Stimulated activated CD4-positive, alpha-beta T cell treated with anti-CD3 and anti-CD28 coated beads, Interleukin-1b, Interleukin-23, amount 100 ng/mL, for 48 hours (primary cell): ENCODE measurements at regions not wholly inside any gene's neighbourhood (a gene's known extent, or its start where the extent isn't known, plus 50 kb on each side); places are given as distances from the start of the nearest gene placed in this dataset.
"Not testable (repeated sequence)": the region's sequence is repeated elsewhere in the genome, so short reads cannot be mapped to it uniquely, and the experiment has no call there.

Experiments
- DNase-seq: peaks from one replicate; pipeline ENCODE4 v3.0.0-alpha.2; 2020

DNA sequence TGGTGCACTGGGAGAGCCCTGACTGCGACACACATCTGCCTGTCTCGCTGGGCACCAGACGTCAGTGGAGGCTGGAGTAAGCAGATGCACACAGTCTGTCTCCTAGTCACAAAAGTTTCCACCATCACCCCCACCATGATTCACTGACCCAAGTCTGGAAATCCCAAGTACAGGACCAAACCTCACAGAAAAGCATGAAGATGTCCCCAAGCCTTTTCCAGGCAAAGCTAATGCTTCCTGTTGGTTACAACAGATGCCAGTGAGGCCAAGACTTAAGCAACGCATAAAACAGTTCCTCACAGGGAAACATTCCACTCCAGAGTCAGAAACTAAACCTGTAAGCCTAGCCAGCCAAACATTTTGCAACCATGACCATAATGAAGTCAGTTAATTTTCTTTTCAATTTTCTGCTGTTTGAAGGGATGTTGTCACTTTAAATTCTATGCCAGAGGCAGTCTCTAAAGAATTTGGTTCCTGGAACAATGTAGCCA lies 259.3 kb upstream of the SLC30A5 start:
- DNase-seq = no peak

DNA sequence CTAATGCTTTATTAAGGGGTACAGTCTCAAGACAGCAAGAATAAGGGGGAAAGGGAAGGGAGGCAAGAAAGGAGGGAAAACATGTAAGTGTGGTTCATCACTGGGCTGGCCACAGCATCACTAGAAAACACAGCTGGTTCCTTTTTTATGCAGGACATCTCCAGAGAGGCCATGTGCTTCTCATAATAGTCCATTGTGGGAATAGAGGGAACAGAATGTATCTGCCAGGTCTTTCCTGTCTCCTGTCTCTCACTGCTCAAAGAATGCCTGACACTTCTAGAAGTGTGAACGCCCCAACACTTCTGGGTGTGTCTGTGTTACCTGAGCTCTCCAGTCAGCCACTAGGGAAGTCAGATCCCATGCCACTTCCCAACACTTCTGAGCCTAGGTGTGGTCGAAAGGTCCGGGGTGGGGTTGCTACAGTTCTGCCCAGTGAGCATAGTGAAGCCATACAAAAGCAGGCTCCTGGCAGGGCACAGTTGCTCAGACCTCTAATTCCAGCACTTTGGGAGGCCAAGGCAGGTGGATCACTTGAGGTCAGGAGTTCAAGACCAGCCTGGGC lies 255.6 kb upstream of the SLC30A5 start:
- no peak for DNase-seq

DNA sequence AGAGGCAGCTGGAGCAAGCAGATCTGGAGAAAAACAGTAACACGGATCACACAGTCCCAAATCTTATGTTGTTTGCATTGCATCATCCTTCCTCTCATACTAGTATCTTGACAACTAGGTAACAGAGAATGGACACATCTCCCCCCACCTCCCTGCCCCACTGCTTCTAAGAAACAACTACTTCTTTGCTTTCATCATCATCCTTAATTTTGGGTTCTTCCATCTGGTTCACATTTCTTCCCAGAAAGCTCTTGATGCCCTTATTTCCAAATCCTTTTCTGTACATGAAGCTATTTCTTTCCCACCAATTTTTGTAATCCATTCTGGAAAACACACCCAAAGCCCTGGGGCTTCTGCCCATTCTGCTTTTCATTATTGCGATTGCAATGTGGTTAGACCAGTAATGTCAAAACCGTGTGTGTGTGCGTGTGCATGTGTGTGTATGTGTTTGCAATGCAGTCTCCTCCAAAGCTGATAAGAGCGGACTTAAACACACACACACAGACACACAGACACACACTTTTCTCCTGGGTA lies 254.7 kb upstream of the SLC30A5 start:
- no peak for DNase-seq

DNA sequence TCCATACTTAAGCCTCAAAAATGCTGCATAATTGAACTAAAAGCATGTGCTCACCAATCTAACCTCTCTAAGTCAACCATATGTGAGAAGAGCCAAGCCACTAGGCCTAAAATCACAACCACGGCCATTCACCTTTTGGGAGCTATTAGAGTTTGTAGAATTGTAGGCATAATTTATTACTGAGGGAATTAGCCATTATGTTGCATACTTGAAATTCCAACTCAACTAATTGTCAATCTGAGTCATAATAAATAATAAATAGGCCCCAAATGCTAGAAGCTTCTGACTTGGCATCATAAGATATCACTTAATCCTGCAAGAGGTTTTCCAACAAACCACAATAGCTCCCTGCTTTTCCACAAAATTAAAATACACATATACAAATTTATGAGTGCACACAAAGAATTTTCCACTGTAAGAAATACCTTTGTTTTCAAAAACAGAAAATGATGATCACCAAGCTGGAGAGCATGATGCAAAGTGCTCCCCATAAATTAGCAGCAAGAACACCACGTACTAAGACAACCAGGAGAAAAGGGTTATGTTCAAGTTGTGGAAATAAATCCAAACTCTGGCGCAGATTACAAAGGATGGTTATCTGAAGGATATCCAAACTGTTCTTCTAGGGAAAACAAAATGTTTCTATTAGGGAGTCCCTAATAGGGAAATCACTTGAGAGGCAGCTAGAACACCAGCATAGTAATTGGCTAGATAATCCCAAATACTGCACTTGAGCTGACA lies 250.0 kb upstream of the SLC30A5 start:
- DNase-seq = no peak

DNA sequence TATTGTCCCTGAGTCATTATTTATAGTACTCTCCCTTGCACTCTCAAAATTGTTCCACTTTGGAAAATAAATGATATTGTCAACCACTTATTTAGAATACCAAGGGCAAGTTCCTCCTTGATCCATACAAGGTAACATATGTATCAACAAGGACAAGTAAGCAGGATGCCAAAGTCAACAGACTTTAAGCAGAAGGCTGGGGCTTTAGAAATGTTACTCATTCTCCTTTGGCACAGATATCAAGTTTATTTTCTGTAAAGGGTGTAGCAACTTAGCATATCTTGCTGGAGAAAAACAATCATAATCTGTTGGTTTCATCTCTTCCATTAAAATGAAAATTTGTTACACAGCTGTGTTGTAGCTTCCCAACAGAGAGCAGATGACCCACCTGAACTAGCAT lies 248.7 kb upstream of the SLC30A5 start:
- no peak for DNase-seq

DNA sequence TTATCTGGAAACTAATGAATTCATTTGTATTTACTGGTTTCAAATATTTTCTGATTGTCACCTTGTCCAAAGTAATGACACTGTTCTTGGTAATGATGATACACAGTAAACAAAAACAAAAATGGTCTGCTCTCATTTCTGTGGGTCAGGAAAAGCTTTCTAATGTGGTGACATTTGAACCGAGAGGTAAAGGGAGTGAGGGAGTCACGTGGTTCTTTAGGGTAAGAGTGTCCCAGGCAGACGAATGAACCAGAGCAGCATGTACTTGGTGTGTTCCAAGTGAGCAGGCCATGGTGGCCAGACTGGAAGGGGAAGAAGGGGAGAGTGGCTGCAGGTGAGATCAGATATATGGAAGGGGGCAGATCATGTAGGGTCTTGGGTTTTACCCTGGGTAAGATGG lies 247.0 kb upstream of the SLC30A5 start:
- DNase-seq = no peak

DNA sequence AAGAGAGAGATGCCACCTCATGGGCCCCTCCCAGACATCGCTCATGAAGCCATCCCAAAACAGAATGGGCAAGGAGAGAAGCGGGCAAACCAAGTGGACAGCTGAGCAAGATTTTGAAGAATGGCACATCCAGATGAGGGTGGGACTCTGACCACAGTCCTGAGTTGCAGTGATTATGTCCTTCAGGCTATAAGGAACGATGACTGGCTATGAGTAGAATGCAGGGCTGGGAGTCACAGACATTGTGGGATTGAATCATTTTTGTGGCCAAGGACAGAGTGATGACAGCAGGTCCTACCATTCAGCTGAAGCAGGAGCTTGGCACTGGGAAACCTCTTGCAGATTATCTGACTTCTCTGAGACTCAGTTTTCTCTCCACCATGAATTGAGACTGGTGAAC lies 245.7 kb upstream of the SLC30A5 start:
- no peak for DNase-seq

DNA sequence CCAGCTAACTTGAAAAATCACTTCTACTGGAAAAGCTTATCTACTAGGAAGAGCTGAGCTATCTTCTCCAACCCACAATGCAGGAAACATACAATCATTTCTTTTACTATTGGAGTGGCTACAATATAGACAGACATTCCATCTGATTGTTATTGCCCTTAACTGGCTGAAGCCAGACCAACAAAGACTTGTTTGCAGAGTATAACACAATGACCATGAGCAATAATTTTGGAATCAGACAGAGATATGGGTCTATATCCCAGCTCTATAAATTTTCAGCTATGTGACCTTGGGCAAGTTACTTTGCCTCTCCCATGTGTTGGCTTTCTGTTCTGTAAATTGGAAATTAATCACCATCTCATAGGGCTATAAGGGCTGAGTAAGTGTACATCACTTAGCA lies 244.7 kb upstream of the SLC30A5 start:
- DNase-seq = no peak

DNA sequence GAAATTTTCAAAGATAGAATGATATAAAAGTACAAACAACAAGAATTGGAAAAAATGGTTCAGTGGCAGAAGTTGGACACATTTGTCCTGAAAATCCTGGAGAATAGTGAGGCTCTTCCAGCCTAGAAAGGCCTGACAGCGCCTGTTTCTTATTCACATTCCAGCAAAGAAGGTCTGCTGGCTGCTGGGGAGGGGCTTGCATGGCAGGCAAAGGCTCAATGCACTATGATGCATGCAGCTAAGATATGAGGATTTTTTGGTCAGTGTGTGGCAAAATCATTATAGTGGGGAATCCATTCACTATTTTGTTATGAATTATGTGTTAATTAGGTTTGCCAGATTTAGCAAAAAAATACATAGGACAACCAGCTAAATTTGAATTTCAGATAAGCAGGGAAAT lies 243.9 kb upstream of the SLC30A5 start:
- DNase-seq = no peak

DNA sequence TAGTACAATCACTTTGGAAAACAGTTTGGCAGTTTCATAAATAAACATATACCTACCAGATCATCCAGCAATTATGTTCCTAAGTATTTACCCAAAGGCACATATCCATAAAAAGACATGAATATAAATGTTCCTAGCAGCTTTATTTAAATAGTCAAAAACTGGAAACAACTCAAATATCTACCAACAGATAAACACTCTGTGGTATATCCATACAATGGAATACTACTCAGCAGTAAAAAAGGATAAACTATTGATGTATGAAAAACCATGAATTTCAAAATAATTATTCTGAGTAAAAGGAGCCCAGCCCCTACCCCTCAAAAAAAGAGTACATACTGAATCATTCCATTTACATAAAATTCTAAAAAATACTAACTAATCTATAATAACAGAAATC lies 232.7 kb upstream of the SLC30A5 start:
- DNase-seq = no peak

DNA sequence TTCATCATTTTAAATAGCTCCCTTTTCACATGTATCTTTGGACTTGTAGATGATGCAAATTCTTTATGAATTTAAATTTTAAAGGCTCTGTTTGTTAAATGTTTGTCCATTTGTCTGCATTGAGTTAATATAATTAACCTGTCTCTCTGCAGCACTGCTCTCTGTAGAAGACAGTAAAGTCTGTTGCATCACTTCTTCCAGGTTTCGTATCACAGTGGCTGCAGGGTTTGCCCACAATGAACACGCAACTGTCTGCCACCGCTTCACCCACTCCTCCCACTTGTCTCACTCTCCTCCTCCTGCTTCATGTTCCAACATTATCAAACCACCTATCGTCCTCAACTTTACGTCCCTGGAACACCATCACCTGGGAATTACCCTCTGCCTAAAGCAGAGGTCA lies 231.3 kb upstream of the SLC30A5 start:
- no peak for DNase-seq

DNA sequence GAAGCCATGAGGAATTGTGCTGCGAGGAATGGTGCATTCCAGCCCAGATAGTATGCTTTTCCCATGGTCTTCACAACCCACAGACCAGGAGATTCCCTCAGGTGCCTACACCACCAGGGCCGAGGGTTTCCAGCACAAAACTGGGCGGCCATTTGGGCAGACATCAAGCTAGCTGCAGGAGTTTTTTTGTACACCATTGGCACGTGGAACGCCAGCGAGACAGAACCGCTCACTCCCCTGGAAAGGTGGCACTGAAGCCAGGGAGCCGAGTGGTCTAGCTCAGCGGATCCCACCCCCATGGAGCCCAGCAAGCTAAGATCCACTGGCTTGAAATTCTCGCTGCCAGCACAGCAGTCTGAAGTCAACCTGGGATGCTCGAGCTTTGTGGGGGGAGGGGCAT lies 228.6 kb upstream of the SLC30A5 start:
- not testable (repeated sequence) for DNase-seq

DNA sequence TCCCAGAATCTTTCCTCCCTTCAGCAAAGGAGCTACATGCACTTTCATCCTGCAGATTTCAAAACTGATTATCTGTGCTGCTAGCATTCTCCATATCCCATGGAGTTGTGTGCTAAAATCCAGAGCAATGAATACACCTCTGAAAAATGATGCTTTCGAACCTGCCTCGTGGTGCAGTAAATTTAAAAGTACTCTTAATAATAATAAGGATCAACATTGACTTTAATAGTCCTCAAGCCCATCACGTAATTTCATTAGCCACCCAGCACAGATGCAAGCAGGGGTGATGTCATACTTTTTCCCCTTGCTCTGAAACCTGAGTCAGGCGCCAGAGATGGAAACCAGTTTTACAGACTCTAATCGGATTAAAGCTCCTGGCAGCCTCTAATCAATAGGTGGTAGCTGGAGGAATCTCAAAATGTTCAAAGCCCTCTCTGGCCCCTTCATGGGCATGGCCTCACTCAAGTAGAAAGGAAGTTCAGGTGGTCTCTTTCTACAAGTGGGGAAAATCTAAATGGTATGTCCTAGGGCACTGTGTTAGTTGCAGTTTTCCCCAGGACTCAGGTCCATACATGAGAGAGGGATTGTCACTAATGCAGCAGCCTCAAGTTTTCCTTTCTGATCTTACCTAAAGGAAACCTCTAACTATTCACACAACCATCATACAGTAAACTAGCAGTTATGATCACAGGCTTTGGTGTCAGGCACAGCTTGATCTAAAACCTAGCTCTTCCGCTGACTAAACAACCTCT lies 221.6 kb upstream of the SLC30A5 start:
- DNase-seq = no peak

DNA sequence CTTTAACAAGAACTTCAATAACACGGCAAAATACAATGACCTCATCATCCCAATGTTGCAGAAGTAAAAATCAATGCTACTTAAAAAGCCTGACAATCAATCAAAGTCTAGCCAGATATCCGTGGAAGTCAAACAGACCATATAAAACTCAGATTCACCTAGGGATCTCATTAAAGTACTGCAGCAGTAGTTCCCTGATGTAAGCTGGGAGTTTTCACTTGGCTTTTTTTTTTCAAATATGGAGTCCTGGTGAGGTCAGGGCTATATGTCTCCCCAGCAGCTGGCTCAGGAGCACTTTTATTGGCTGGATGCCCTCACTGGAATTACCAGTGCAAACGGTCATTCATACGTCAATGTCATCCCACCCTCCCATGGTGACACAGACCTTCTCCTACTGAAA lies 220.6 kb upstream of the SLC30A5 start:
- DNase-seq = no peak

DNA sequence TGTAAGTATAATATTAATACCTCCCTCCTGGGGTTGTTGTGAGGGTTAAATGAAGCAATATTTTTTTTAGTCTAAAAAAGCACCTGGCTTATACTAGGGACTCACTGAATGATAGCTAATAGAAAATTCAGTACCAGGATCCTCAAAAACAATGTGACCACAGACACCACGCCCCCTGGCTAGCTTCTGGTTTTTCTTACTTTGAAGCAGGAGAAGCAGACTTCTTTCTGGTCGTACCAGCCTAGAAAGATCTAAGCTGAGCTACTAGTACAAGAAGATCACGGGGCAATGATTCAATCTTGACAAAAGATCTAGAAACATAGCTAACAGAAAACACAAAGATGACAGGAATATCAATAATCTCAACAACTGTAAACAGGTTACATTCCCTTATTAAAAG lies 218.5 kb upstream of the SLC30A5 start:
- no peak for DNase-seq

DNA sequence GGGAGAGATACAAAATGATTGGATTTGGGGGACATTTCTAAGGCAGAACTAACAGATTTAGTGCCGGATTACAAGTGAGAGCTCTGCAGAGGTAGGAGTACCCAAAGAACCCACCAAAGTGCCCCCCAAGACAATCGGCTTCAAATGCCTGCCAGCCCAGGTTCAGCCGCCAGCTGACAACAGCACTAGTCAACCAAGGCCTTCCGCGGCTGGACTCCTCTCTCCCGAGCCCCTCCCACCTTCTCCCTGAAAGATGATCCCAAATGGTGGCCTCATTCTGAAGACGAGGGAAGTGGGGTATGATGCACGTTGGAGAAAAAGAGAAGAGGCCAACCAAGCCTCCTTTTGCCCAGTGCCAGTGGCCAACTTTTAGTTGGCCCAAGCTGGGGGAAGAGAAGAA lies 210.4 kb upstream of the SLC30A5 start:
- DNase-seq = no peak

DNA sequence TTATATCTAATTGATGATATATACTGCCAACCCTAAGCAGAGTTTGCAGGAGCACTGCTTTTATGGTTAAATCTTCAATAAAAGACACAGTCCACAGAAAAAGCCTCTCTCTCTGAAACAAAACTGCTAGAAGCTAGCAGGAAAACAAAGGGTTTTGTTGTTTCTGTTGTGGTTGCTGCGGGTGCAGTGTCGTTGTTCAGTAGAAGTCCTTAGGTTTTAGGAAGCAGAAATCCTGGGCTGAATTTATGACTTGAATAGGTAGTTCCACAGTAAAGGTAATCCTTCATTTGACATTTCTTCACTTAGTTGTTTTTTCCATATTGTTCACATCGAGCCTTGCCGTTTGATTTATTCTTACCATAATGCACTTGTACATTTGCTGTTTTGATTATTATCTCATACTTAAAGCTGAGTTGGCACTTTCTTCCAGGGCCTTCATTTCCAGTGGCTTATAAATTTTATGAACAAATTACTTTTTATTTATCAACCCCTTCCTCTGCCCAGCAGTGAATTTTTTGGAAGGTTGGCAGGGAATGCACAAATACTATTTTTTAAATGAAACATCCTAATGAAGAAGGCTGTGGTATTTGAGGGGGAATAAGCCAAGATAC lies 209.6 kb upstream of the SLC30A5 start:
- no peak for DNase-seq

DNA sequence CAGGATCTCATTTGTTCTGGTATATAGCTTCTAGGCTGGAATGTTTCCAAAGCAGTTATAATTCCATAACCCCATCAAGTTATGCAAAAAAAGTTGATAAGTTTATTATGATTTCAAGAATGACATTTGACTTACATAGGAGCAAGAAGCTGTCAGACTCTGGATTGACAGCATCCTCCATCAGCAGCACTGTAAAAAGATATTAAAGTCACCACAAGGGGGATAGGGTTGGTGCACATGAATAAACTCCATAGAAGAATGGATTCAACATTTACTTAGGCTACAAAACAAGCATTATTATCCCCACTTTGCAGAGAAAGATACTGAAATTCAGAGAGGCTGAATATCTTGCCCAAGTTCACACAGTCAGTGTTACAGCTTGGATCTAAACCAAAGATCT lies 208.9 kb upstream of the SLC30A5 start:
- DNase-seq = no peak

DNA sequence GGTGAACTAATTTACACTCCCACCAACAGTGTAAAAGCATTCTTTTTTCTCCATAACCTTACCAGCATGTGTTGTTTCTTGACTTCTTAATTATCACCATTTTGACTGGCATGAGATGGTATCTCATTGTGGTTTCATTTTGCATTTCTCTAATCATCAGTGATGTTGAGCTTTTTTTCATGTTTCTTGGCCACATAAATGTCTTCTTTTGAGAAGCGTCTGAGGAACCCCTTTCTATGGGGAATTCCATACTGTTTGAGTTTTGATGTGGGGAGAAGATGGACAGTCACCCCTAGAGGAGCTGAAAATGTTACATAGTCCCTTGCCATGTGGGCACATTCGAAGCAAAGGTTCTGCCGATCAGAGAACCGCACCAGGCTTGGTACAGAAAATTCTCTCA lies 207.0 kb upstream of the SLC30A5 start:
- no peak for DNase-seq

DNA sequence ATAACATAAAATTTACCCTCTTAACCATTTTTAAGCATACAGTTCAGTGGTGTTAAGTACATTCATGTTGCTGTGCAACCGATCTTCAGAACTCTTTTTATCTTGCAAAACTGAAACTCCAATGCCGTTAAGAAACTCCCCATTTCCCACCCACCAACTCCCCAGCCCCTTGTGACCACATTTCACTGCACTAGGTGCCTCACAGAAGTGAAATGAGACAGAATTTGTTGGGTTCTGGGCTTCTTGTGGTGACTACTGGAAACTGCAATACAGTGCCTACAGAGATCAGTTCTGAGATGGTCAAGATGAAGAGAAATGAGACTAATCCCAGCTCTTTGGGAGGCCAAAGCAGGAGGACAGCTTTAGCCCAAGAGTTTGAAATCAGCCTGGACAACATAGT lies 202.1 kb upstream of the SLC30A5 start:
- peak; percentile 17 for DNase-seq

DNA sequence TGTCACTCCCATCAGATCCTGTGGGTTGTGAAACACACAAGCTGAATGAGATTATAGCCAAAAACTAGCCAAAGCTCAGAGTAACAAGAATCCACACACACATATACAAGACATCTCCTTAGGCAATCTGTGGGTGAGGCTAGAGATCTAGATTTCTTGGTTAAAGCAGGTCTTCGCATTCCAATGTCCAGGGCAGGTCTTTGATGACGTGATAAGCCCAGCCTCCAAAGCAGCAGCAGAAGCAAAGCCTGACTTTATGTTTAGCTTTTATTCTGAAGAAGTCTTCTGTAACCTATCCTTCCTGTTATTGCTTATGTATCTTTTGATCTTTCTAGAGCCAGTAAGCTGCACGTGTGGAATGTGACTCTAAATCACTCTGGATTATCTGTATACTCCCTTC lies 199.1 kb upstream of the SLC30A5 start:
- DNase-seq = no peak

DNA sequence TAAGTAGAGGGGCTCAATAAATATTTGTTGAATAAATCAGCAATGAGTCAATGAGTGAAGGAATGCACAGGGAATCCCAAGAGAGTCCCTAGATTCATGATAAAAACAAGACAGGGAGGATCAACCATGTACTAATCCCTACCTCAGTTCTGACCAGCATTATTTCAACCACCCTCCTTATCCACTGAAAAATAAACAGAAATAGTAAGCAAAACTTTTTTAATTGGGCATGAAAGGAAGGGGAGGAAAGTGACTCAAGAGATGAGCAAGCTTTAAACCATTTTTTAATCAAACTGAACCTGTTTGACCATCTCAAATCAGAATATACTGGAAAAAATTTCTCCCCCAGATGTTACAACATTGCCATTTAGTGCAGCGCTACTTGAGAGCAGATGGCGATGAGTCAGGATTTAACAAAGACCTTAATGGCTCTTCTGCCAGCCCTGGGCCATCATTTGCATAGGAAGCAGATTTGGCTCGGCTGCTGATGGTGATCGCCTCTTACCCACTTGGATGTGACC lies 194.8 kb upstream of the SLC30A5 start:
- no peak for DNase-seq
